C4-2B (cell line): ENCODE measurements at regions not wholly inside any gene's neighbourhood (a gene's known extent, or its start where the extent isn't known, plus 50 kb on each side); places are given as distances from the start of the nearest gene placed in this dataset.

Source experiments
- H3K27ac ChIP-seq: fragments of 450-650 bp; 2 replicates; pipeline ENCODE4 v1.5.1; 2017
- ZFX ChIP-seq: fragments of 450-650 bp; IDR thresholded peaks from 2 replicates; pipeline ENCODE4 v1.6.1; 2017
- TF ChIP-seq, protein P1 (sequence below): fragments of 450-650 bp; conservative IDR thresholded peaks from 2 replicates; pipeline ENCODE4 v1.5.1; 2017; ENCODE audit warnings: mild to moderate bottlenecking

DNA sequence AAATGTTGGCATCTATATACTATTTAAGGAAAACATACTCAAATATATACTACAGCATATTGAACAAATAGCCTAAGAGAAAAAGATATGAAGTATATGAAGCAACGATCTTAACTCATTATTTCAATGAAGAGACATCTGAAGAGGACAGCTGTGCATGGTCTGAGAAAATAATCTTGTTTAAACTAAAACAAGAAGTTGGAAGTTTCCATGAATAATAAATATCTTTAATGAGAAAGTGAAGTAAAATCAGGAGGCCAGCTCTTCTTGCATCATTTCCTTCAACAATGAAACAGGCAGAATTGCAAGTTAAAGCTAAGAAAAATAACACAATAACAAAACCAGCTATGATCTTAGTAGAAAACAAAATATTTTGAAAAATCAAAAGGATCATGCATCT lies 1265.4 kb upstream of the MAP3K7 start:
- TF ChIP-seq ZFX, result no peak
- TF ChIP-seq, protein P1, sequence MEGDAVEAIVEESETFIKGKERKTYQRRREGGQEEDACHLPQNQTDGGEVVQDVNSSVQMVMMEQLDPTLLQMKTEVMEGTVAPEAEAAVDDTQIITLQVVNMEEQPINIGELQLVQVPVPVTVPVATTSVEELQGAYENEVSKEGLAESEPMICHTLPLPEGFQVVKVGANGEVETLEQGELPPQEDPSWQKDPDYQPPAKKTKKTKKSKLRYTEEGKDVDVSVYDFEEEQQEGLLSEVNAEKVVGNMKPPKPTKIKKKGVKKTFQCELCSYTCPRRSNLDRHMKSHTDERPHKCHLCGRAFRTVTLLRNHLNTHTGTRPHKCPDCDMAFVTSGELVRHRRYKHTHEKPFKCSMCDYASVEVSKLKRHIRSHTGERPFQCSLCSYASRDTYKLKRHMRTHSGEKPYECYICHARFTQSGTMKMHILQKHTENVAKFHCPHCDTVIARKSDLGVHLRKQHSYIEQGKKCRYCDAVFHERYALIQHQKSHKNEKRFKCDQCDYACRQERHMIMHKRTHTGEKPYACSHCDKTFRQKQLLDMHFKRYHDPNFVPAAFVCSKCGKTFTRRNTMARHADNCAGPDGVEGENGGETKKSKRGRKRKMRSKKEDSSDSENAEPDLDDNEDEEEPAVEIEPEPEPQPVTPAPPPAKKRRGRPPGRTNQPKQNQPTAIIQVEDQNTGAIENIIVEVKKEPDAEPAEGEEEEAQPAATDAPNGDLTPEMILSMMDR, result no peak
- no peak overlapping the region for H3K27ac ChIP-seq

DNA sequence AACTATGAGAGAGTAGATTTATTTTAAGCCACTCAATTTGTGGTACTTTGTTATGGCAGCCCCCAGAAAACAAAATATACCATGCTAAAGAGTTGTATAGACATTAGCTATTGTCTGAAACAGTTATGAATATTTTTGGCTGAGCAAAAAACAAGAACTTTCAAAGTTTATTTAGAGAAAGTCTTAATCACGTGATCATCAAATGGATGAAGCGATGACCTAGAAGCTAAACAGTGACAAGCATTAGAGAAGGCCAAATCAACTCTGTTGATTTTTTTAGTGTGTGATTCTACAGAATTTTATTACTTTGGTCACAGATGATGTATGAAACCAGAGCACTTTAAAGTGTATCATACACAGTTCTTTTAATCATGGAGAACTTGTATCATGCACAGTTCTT lies 1247.9 kb upstream of the MAP3K7 start:
- H3K27ac ChIP-seq, result no peak overlapping the region
- no peak for TF ChIP-seq ZFX
- TF ChIP-seq, protein P1, result no peak

DNA sequence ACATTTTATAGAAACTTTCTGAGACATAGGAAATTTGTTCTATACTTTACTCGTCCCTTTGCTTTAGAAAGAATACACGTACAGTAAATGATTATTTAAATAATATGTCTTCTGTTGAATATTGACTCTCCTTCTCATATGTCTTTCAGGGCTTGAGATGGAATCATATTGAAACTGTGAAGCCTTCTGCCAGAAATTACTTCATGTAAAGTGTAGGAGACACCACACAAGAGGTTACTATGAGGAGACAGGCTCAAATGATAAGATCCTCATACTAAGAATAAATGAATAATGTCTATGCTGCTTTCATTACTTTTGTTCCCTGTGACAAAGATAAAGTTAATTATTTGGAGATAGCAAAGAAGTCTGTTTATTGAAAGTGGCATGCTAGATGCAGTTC lies 1240.3 kb upstream of the MAP3K7 start:
- no peak overlapping the region for H3K27ac ChIP-seq
- TF ChIP-seq, protein P1, result no peak
- no peak for TF ChIP-seq ZFX

DNA sequence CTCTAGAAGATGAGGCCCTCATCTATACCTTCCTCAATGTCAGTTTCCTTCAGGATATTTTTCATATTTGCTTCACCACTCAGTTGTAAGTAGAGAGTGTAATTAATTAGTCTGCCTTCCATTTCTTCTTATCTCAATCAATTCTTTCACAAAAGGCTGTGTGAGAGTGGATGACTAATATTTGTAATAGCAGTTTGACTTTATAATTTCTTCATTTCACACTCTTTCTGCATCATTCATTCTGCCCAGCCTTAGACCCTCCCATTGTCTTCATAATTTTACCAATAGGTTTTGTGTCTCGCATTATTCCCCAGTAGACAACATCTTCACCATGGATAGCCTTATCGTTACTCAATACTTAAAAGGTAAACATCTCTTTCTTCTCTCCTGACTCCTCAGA lies 1239.3 kb upstream of the MAP3K7 start:
- no peak overlapping the region for H3K27ac ChIP-seq
- TF ChIP-seq ZFX, result no peak
- TF ChIP-seq, protein P1, result no peak

DNA sequence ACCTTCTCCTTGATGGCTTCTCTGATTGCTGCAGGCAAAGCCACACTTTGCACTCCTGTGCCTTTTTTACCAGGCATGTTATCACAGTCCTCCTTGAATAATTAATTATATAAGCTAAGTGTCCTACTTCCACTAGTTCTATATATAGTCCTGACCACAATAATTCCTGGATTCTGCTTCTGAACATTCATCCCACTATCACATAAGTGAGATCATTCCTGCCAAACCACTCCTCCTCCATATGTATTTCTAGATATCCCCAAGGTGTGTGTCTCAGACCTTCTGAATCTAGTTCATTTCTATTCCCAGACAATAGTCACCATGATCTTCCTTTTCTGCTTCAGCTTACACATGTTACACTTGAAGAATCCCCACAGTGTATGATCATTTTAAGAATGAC lies 1237.5 kb upstream of the MAP3K7 start:
- H3K27ac ChIP-seq, result no peak overlapping the region
- no peak for TF ChIP-seq ZFX
- TF ChIP-seq, protein P1, result no peak

DNA sequence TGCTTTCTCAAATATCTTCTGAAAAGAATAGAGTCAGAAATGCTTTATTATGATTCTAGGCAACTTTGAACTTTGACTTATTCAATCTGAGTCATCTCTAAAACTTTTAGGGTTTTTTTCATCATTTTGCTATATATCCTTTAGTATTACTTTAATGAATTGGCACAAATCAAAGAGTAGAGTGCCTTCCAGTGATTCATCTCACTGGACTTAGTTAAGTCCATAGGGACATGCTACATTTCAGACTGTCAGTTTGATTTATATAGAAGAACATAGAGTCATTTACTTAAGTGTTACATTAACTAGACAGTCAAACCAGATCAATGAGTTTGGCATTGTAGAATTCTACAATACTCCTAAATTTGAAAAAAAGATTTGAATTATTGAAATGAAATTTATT lies 1235.7 kb upstream of the MAP3K7 start:
- TF ChIP-seq ZFX, result no peak
- TF ChIP-seq, protein P1, result no peak
- H3K27ac ChIP-seq, result no peak overlapping the region

DNA sequence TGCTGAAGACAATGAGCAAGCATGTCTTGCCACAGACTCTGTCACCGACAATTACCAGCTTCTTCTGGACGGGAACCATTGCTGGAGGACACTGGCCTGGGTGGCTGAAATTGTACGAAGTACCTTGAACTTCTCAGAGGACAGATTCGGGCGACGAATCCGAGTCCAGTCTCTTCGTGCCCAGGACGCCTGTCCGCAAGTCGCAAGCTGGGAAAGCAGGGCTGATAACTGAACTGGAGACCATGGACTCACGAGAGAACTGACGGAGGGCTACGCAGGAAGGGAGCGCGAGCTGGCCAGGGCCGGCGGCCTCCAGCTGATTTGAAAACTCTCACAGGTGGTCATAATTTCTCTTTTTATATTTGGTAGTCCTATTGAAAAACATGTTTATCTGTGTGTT lies 1229.5 kb upstream of the MAP3K7 start:
- TF ChIP-seq, protein P1, result no peak
- TF ChIP-seq ZFX, result no peak
- H3K27ac ChIP-seq, result no peak overlapping the region
